ENCODE measurements at regions not wholly inside any gene's neighbourhood (a gene's known extent, or its start where the extent isn't known, plus 50 kb on each side); places are given as distances from the start of the nearest gene placed in this dataset.

GRCh38 chr10:120398180-120398579, 58.8 kb upstream of the PLPP4 start:
- Mint-ChIP-seq H3K27ac (no peak overlapping the region), H3K27me3 (peaks cover 2% of the 10 kb centered on the region), H3K36me3 (ENCODE audit: low read depth) (no peaks in the 10 kb centered on the region), H3K9me3 (peaks cover 2% of the 10 kb centered on the region), H3K4me3 (no peak overlapping the region), H3K4me1 (ENCODE audit: low read depth) (no peaks in the 10 kb centered on the region)

DNA sequence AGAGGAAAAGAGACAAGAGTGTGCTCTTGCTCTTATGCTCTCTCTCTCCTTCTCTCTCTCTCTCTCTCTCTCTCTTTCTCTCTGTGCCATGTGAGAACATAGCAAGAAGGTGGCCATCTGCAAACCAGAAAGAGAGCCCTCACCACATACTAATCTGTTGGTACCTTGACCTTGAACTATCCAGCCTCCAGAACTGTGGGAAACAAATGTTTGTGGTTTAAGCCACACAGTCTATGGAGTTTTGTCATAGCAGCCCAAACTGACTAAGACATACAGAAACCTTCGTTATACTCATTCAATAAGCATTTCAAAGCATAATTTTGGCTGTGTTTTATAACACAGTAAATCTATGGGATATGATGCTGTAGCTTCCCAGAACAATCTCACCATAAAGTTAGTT, 56.4 kb upstream of the PLPP4 start:
- Mint-ChIP-seq H3K27me3 (no peaks in the 10 kb centered on the region), H3K36me3 (ENCODE audit: low read depth) (no peaks in the 10 kb centered on the region), H3K4me1 (ENCODE audit: low read depth) (no peaks in the 10 kb centered on the region), H3K4me3 (no peak overlapping the region), H3K9me3 (no peaks in the 10 kb centered on the region), H3K27ac (no peak overlapping the region)

GRCh38 chr10:120402147-120402766, 54.8 kb upstream of the PLPP4 start:
- no peak overlapping the region for H3K27ac Mint-ChIP-seq
- no peak overlapping the region for H3K4me3 Mint-ChIP-seq

GRCh38 chr10:120403109-120403508, 53.9 kb upstream of the PLPP4 start:
- Mint-ChIP-seq H3K4me3 (no peak overlapping the region), H3K27me3 (no peaks in the 10 kb centered on the region), H3K9me3 (no peaks in the 10 kb centered on the region), H3K27ac (no peak overlapping the region), H3K36me3 (ENCODE audit: low read depth) (no peaks in the 10 kb centered on the region), H3K4me1 (ENCODE audit: low read depth) (no peaks in the 10 kb centered on the region)

More at GRCh38 chr10:120402147-120402766, 54.8 kb upstream of the PLPP4 start:
- H3K9me3 Mint-ChIP-seq, result no peaks in the 10 kb centered on the region
- H3K27me3 Mint-ChIP-seq, result no peaks in the 10 kb centered on the region
- no peaks in the 10 kb centered on the region for H3K4me1 Mint-ChIP-seq (ENCODE audit: low read depth)
- H3K36me3 Mint-ChIP-seq (ENCODE audit: low read depth), result no peaks in the 10 kb centered on the region

DNA sequence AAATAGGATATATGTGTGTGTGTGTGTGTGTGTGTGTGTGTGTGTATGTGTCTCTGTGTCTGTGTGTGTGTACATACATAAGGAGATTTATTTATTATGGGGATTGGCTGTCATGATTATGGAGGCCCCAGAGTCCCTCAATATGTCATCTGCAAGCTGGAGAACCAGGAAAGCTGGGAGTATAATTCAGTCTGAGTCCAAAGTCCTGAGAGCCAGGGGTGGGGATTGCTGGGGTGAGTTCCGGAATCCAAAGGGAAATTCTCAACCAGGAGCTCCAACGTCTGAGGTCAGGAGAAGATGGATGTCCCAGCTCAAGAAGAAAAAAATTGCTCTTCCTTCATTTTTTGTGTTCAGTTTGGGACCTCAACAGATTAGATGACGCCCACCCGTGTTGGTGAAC, 50.7 kb upstream of the PLPP4 start:
- Mint-ChIP-seq H3K9me3 (no peaks in the 10 kb centered on the region), H3K4me1 (ENCODE audit: low read depth) (no peaks in the 10 kb centered on the region), H3K27ac (no peak overlapping the region), H3K4me3 (no peak overlapping the region), H3K27me3 (peaks cover 4% of the 10 kb centered on the region), H3K36me3 (ENCODE audit: low read depth) (no peaks in the 10 kb centered on the region)
